GM12878 (cell line): ENCODE measurements at regions not wholly inside any gene's neighbourhood (a gene's known extent, or its start where the extent isn't known, plus 50 kb on each side); places are given as distances from the start of the nearest gene placed in this dataset.

Source experiments
- BCL3 ChIP-seq: IDR thresholded peaks from 2 replicates; pipeline ENCODE4 v1.6.1; 2011; ENCODE audit warnings: borderline replicate concordance, low read depth, mild to moderate bottlenecking, moderate library complexity, low read length; ENCODE audit not compliant: insufficient read depth, poor library complexity, severe bottlenecking
- CBX3 ChIP-seq: fragments of 200-600 bp; sonication (generic); IDR thresholded peaks from 2 replicates; pipeline ENCODE4 v1.6.1; 2016; ENCODE audit warnings: low read depth, borderline replicate concordance
- CREB1 ChIP-seq: IDR thresholded peaks from 2 replicates; pipeline ENCODE4 v1.6.1; 2012; ENCODE audit warnings: low read depth, mild to moderate bottlenecking, inconsistent platforms
- CTCF ChIP-seq, 3 experiments: IDR thresholded peaks in 2 of 3; conservative IDR thresholded peaks in 1 of 3; 2 replicates each; pipeline ENCODE4 v1.5.1; 2011; ENCODE audit warnings: low read depth in 3 of 3, low read length in 3 of 3, mild to moderate bottlenecking in 3 of 3, control low read depth in 2 of 3, moderate library complexity in 2 of 3, inconsistent platforms in 1 of 3, mixed read lengths in 1 of 3; ENCODE audit not compliant: control insufficient read depth in 2 of 3, insufficient read depth in 1 of 3; ENCODE audit errors: extremely low read depth in 1 of 3
- HSF1 ChIP-seq: fragments of 150-350 bp; IDR thresholded peaks from 2 replicates; pipeline ENCODE4 v1.6.1; 2014; ENCODE audit warnings: mild to moderate bottlenecking, low read depth, low read length
- IRF5 ChIP-seq: fragments of 450-650 bp; IDR thresholded peaks from 2 replicates; pipeline ENCODE4 v1.6.1; 2017; ENCODE audit warnings: borderline replicate concordance
- MAX ChIP-seq: IDR thresholded peaks from 2 replicates; pipeline ENCODE4 v1.6.1; 2012; ENCODE audit warnings: low read depth, low read length, improper control_type of control experiment
- POLR2A ChIP-seq: IDR thresholded peaks from 2 replicates; pipeline ENCODE4 v1.6.1; 2011; ENCODE audit warnings: low read depth, mild to moderate bottlenecking, low read length
- POLR2AphosphoS5 ChIP-seq: IDR thresholded peaks from 2 replicates; pipeline ENCODE4 v1.6.1; 2011; ENCODE audit warnings: mild to moderate bottlenecking, low read length, inconsistent platforms
- RBBP5 ChIP-seq: fragments of 200-600 bp; sonication (generic); conservative IDR thresholded peaks from 2 replicates; pipeline ENCODE4 v1.6.1; 2016
- TCF12 ChIP-seq: IDR thresholded peaks from 2 replicates; pipeline ENCODE4 v1.6.1; 2011; ENCODE audit warnings: low read depth, mild to moderate bottlenecking, low read length

GRCh38 chr1:229218612-229219025, 52.3 kb upstream of the RAB4A start:
- TF ChIP-seq BCL3 (no peak), HSF1 (no peak), CREB1 (no peak), CBX3 (no peak), POLR2A (no peak), CTCF (IDR thresholded peaks at IDR 0.05 in 2 of 3, conservative IDR thresholded peaks at IDR 0.05 in 1 of 3; ENCODE audit: control insufficient read depth in 2 of 3, extremely low read depth in 1 of 3, insufficient read depth in 1 of 3, low read depth in 3 of 3, low read length in 3 of 3) (no peak), RBBP5 (no peak), IRF5 (no peak), TCF12 (no peak), POLR2AphosphoS5 (no peak), MAX (no peak)
